Renal pelvis (tissue), 1 donor: ENCODE measurements at regions not wholly inside any gene's neighbourhood (a gene's known extent, or its start where the extent isn't known, plus 50 kb on each side); places are given as distances from the start of the nearest gene placed in this dataset.

Experiments
- DNase-seq: peaks from one replicate; pipeline ENCODE4 v3.0.0-alpha.2; 2013

GRCh38 chr22:27220339-27220738 is 563.0 kb downstream of the MIAT start:
- DNase-seq = no peak

- DNase-seq = no peak
These were observed 564.8 kb downstream of the MIAT start for GRCh38 chr22:27222178-27222577.

- DNase-seq = no peak
These were observed 566.2 kb downstream of the MIAT start for GRCh38 chr22:27223317-27224177.

- no peak for DNase-seq
These were observed 567.3 kb downstream of the MIAT start for GRCh38 chr22:27224485-27225374.

GRCh38 chr22:27226666-27227065 is 569.3 kb downstream of the MIAT start:
- DNase-seq = no peak

GRCh38 chr22:27228771-27229170 is 571.4 kb downstream of the MIAT start:
- DNase-seq = no peak

GRCh38 chr22:27230189-27230588 is 571.4 kb downstream of the MN1 start:
- DNase-seq = no peak

- no peak for DNase-seq
These were observed 570.3 kb downstream of the MN1 start for GRCh38 chr22:27231266-27231665.

GRCh38 chr22:27232077-27232476 is 569.5 kb downstream of the MN1 start:
- DNase-seq = no peak

- DNase-seq = no peak
These were observed 564.3 kb downstream of the MN1 start for GRCh38 chr22:27237080-27237741.

GRCh38 chr22:27238935-27239510 is 562.5 kb downstream of the MN1 start:
- DNase-seq = peak; percentile 81

GRCh38 chr22:27239520-27239919 is 562.0 kb downstream of the MN1 start:
- no peak for DNase-seq

- no peak for DNase-seq
These were observed 561.1 kb downstream of the MN1 start for GRCh38 chr22:27240298-27241075.

GRCh38 chr22:27241430-27242321 is 559.9 kb downstream of the MN1 start:
- peak; percentile 62 for DNase-seq

- no peak for DNase-seq
These were observed 559.1 kb downstream of the MN1 start for GRCh38 chr22:27242474-27242873.

GRCh38 chr22:27242917-27243589 is 558.5 kb downstream of the MN1 start:
- no peak for DNase-seq

GRCh38 chr22:27244328-27244727 is 557.2 kb downstream of the MN1 start:
- no peak for DNase-seq

GRCh38 chr22:27245056-27245455 is 556.5 kb downstream of the MN1 start:
- no peak for DNase-seq

GRCh38 chr22:27246558-27246957 is 555.0 kb downstream of the MN1 start:
- no peak for DNase-seq
